Nephron (organoid): ENCODE measurements at regions not wholly inside any gene's neighbourhood (a gene's known extent, or its start where the extent isn't known, plus 50 kb on each side); places are given as distances from the start of the nearest gene placed in this dataset.

ENCODE experiments used
- H3K27ac Mint-ChIP-seq, 3 experiments: 2 replicates each; pipeline ENCODE4 v1.8.0; 2020; ENCODE audit warnings: mixed read lengths in 3 of 3, mild to moderate bottlenecking in 2 of 3, moderate library complexity in 1 of 3
- H3K27me3 Mint-ChIP-seq: 2 replicates; pipeline ENCODE4 v1.8.0; 2021; ENCODE audit warnings: low read depth, mild to moderate bottlenecking, moderate library complexity, mixed read lengths
- H3K36me3 Mint-ChIP-seq: 2 replicates; pipeline ENCODE4 v1.8.0; 2020; ENCODE audit warnings: low read depth, mixed read lengths
- H3K4me1 Mint-ChIP-seq: 2 replicates; pipeline ENCODE4 v1.8.0; 2020; ENCODE audit warnings: mixed read lengths
- H3K4me3 Mint-ChIP-seq, 3 experiments: 2 replicates each; pipeline ENCODE4 v1.8.0; 2020; ENCODE audit warnings: mild to moderate bottlenecking in 3 of 3, mixed read lengths in 3 of 3, moderate library complexity in 2 of 3
- H3K9me3 Mint-ChIP-seq: 2 replicates; pipeline ENCODE4 v1.8.0; 2020; ENCODE audit warnings: mixed read lengths
- TF ChIP-seq, protein P1 (sequence below), 3 experiments: fragments of 200-600 bp; sonication (generic); IDR thresholded peaks; one replicate each; pipeline ENCODE4 v1.5.0; 2021; ENCODE audit warnings: antibody characterized with exemption in 3 of 3; ENCODE audit not compliant: unreplicated experiment in 3 of 3

DNA sequence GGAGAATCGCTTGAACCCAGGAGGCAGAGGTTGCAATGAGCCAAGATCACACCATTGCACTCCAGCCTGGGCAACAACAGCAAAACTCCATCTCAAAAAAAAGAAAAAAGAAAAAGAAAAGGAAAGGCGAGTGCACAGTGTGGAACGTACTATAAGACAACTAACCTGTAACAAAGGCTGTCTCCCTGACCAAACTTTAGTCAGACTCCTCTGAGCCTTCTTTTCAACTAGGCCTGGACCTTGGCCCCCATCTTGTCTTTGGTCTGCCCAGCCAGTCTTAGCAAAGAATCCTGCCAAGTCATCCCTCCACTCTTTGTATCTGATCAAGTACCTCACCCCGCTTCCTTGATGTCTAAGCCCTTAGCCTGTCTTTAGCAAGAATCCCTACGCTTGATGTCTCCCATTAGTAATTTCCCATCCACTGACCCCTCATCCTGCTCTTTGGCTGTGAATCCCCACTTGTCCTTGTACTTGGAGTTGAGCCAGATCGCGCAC, 68.9 kb upstream of the KDM7A start:
- Mint-ChIP-seq H3K27ac (no peak overlapping the region), H3K4me3 (no peak overlapping the region)

DNA sequence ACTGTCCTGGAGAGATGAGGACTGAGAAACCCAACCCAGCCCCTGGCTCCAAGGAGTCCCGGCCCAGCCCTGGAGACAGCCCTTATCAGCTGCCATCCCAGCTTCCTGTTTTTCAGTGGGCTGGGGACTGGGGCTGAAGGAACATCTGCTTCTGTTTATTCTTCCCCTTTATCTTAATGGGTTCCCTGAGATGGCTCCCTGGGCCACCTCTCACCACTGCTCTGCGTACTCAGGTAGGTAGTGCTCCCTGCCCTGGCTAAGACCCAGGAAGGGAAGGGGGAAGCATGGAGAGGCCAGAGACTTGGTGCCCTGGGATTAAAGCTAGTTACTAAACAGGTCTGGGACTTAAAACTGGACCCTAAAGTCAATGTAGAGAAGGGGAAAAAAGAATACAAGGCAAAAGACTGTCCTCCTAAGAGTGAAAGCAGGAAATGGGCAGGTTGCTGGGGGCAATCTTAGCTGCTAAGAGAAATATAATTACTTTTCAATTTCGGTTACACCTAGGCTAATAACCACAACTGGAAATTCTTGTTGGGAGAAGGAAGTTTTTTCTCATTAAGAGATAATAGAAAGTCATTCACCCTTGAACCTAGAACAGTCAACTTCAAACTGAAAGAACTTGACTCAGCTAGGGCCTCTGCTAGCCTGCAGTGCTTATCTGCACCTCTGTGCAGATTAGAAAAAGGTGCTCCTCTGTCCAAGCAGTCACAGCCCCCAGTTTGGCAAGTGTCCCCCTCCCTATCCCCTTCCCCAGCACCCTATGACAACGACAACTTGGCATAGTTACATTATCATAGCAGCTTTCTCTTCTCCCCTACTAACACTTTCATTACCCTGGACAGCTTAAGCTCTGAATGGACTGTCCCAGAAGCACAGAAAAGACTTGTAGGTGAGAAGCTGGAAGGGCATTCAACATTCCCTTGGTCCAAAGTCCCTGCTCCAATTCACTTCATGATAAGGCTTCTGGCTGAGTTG, 65.6 kb upstream of the KDM7A start:
- H3K27me3 Mint-ChIP-seq, result no peaks in the 10 kb centered on the region
- TF ChIP-seq, protein P1, sequence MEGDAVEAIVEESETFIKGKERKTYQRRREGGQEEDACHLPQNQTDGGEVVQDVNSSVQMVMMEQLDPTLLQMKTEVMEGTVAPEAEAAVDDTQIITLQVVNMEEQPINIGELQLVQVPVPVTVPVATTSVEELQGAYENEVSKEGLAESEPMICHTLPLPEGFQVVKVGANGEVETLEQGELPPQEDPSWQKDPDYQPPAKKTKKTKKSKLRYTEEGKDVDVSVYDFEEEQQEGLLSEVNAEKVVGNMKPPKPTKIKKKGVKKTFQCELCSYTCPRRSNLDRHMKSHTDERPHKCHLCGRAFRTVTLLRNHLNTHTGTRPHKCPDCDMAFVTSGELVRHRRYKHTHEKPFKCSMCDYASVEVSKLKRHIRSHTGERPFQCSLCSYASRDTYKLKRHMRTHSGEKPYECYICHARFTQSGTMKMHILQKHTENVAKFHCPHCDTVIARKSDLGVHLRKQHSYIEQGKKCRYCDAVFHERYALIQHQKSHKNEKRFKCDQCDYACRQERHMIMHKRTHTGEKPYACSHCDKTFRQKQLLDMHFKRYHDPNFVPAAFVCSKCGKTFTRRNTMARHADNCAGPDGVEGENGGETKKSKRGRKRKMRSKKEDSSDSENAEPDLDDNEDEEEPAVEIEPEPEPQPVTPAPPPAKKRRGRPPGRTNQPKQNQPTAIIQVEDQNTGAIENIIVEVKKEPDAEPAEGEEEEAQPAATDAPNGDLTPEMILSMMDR (IDR thresholded peaks at IDR 0.05; ENCODE audit: unreplicated experiment in 3 of 3), result no peak
- no peaks in the 10 kb centered on the region for H3K36me3 Mint-ChIP-seq
- H3K4me1 Mint-ChIP-seq, result no peaks in the 10 kb centered on the region
- peaks cover 3% of the 10 kb centered on the region for H3K9me3 Mint-ChIP-seq
- no peak overlapping the region for H3K4me3 Mint-ChIP-seq
- H3K27ac Mint-ChIP-seq, result no peak overlapping the region

More for the DNA sequence above, 68.9 kb upstream of the KDM7A start:
- TF ChIP-seq, protein P1 (IDR thresholded peaks at IDR 0.05; ENCODE audit: unreplicated experiment in 3 of 3), result no peak
- Mint-ChIP-seq H3K9me3 (peaks cover 3% of the 10 kb centered on the region), H3K4me1 (peaks cover 5% of the 10 kb centered on the region), H3K36me3 (no peaks in the 10 kb centered on the region), H3K27me3 (no peaks in the 10 kb centered on the region)

DNA sequence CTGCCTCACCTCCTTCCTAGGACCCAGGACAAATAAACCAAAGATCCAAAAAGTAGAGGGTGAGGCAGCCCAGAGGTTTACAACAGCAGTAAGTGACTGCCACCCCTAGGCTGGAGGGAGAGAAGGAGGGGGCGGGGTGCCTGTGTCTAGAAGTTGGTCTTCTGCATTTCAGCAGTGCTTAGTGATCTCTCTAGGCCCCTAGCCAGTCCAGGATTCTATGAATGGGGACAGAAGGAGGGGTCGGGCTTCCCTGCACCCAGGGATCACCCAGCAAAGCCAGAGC, 62.8 kb upstream of the KDM7A start:
- Mint-ChIP-seq H3K4me3 (no peak overlapping the region), H3K36me3 (no peaks in the 10 kb centered on the region), H3K27ac (no peak overlapping the region)

DNA sequence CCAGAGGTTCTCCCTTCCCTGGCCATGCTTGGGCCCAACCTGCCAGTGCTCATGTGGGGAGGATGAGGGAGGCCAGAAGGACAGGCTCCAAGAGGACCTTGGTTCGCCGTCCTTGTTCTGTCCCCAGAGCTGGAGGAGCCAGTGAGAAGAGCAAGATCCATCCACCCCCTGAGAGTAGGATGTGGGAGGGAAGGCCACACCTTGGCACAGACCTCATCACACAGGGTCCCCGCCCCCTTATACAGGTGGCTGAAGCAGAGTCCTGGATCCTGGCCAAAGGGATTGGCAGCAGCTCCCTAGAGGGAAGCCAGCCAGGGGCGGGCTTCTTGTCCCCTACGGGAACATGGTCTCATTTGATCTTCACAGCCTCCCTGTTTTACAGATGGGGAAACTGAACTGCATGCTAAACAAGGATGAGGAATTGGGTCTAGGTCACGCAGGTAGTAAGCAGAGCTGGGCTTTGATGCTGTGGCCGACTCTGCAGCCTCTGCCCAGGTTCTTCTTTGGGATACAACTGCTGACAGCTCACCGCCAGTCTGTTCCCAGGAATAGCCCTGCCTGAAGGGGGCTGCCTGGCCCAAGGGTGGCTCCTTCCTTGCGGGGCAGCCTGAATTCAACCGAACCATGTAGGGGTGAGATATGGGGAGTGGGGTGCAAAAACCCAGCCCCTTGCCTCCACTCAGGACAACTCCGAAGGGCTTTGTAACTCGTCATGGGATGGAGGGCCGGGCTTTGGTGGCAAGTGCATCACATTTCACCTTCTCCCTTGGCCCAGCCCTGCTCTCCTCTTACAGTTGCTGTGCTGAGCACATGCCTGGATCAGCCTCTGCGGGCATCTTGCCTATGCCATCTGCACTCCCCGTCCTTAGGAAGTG, 62.2 kb upstream of the KDM7A start:
- peaks cover 12% of the 10 kb centered on the region for H3K27me3 Mint-ChIP-seq
- no peak overlapping the region for H3K4me3 Mint-ChIP-seq
- TF ChIP-seq, protein P1 (IDR thresholded peaks at IDR 0.05; ENCODE audit: unreplicated experiment in 3 of 3), result no peak

More for the DNA sequence above, 62.8 kb upstream of the KDM7A start:
- TF ChIP-seq, protein P1 (IDR thresholded peaks at IDR 0.05; ENCODE audit: unreplicated experiment in 3 of 3), result no peak
- H3K9me3 Mint-ChIP-seq, result no peaks in the 10 kb centered on the region
- no peaks in the 10 kb centered on the region for H3K4me1 Mint-ChIP-seq
- H3K27me3 Mint-ChIP-seq, result peaks cover 12% of the 10 kb centered on the region

DNA sequence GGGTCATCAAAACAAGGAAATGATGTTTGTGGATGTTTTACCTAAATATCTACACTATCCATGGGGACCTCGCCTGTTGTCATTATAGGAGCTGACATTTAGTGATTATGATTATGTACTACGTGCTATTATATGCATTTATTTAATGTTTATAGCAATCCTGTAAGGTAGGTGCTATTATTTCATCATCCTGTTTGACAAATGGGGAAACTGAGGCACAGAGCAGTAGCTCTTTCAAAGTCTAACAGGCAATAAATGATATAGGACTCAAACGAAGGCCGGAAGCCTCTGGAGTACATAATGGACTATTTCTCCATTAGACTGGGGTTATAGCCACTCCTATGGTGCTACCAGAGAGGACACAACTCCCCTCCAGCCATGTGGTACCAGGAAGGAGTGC, 60.6 kb upstream of the KDM7A start:
- Mint-ChIP-seq H3K4me3 (no peak overlapping the region), H3K27me3 (peaks cover 20% of the 10 kb centered on the region), H3K4me1 (no peaks in the 10 kb centered on the region), H3K9me3 (no peaks in the 10 kb centered on the region), H3K36me3 (no peaks in the 10 kb centered on the region), H3K27ac (no peak overlapping the region)
- TF ChIP-seq, protein P1 (IDR thresholded peaks at IDR 0.05; ENCODE audit: unreplicated experiment in 3 of 3), result no peak

More for the DNA sequence above, 62.2 kb upstream of the KDM7A start:
- no peak overlapping the region for H3K27ac Mint-ChIP-seq
- H3K4me1 Mint-ChIP-seq, result no peaks in the 10 kb centered on the region
- H3K36me3 Mint-ChIP-seq, result no peaks in the 10 kb centered on the region
- H3K9me3 Mint-ChIP-seq, result no peaks in the 10 kb centered on the region
